Dedifferentiated amniotic fluid mesenchymal stem cell (primary cell): ENCODE measurements at regions not wholly inside any gene's neighbourhood (a gene's known extent, or its start where the extent isn't known, plus 50 kb on each side); places are given as distances from the start of the nearest gene placed in this dataset.
A peak's percentile ranks its signal among the peaks of the same experiment; 100 is the strongest.

Experiments used
- DNase-seq: peaks from one replicate; pipeline ENCODE4 v3.0.0-alpha.2; 2016; ENCODE audit errors: extremely low spot score

DNA sequence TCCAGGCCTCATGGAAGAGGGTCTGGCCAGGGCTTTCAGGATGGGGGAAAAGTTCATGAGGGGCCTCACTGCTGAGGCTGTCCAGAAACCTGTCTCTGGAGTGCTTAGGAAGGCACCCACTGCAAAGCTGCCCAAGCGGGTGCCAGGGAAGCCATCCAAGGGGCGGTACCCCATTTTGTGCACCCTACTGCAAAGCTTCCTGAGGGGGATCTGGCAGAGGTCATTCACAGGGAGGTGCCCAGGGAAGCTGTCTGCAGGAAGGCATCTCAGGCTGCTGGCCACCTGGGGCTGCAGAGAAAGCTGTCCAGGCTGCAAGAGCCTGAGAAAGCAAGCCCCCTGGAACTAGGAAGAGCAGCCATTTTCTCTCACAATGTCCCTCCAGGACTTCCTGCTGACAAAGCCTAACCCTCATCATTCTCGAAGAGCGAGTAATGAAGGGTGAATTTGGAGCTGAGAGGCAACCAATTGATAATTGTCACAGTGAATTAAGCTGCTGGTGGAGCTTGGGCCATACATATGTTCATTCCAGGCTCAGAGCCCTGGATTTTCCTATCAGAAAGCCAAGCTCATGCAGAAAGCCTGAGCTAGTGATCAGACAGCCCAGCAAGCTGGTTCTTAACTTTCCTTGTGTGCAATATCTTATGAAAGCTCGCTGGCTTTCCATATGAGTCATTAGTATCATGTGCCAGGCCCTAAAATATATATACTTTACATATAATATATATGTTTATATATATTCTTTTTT lies 62.2 kb upstream of the SLC22A16 start:
- no peak for DNase-seq

DNA sequence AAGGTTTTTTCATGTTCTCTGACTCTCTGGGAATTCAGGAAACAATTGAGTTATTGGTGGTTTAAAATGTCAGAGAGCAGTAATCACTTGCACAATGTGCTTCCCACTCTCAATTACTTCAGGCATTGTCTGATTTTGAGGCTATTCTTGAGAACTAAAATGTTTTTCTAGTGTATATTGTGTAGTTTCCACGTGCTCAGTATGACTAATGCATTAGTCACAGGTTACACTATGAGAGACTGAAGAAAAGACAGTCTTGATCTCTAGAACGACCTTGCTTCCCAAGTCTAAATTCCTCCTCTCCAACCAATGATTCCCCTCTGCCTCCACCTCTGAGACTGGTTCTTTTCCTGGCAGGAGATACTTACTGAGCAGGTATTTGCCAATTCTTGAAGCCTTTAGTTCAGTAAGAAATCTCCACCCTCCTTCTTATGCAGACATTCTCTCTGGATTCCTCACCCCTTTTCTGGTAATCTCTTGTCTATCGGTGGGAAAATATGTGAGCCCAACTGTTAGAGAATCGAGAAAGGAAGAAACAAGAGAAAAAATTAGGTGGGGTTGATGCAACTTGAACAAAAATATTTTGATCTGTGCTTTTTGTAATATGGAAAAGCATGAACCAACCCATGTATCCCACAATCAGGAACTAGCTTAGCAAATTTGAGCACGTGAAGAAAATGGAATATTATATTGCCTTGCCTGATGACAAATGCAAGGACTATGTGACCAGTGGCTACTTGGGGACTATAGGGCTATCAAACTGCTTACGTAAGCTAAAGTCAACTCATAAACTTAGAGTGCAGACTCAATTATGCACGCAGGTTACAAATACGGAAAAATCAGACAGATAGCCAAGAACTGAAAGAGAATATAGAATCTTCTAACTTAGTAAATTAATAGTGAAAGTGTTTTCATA lies 61.1 kb upstream of the SLC22A16 start:
- peak; percentile 76 for DNase-seq

DNA sequence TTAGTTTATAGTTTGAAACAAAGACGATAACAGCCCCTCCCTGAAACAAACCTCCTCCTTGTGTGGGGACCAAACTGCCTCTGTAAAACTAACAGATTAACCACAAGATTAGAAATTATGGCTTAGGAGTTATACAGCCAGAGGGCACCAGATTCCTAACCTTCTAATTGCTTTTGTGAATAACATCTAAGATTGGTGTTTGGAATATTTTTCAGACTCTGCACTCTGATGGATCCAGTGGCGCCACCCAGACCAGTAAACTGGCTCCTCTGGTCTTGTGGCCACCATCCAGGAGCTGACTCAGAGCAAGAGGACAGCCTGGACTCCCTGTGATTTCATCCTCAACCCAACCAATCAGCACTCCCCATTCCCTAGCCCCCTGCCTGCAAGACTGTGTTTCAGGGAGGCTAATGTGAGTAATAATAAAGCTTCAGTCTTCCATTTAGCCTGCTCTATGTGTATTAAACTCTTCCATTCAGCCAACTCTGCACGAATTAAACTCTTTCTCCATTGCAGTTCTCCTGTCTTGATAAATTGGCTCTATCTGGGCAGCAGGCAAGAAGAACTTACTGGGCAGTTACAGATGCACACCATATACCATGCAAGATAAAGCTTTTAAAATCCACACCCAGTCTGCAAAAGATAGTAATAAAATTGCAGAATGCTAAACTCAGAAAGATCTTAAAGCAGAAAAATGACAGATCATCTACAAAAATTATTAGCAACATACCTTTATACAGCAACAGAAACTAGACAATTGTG lies 58.5 kb upstream of the SLC22A16 start:
- DNase-seq: no peak

DNA sequence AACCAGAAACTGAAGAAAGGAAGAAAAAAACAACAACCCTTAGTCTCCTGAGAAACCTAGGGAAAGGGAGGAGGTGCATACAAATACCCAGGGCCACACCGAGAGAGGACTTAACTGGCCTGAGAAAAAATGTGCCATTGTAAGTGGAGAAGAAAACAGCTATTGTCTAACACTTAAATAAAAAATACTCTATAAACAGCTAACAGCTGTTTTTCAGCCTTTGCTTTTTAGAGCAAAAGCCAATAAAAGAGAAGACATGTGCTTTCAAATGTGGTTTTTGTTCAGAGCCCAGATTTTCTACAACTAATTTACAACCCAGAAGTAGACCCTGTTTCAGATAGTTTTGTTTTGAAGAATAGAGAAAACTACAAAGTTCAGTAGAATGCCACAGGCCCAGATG lies 56.0 kb upstream of the SLC22A16 start:
- DNase-seq: no peak

DNA sequence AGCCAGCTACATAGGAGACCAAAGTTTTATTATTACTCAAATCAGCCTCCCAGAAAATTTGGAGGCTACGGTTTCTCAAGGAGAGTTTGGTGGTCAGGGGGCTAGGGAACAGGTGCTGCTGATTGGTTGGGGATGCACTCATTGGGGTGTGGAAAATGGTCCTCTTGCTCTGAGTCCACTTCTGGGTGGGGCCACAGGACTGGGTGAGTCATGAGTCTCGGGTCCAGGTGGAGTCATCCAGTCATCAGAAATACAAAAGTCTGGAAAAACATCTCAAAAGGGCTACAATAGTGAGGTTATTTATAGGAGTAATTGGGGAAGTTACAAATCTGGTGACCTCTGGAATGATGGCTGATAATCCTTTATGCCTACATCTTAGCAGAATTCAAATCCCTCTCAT lies 54.3 kb upstream of the SLC22A16 start:
- no peak for DNase-seq

DNA sequence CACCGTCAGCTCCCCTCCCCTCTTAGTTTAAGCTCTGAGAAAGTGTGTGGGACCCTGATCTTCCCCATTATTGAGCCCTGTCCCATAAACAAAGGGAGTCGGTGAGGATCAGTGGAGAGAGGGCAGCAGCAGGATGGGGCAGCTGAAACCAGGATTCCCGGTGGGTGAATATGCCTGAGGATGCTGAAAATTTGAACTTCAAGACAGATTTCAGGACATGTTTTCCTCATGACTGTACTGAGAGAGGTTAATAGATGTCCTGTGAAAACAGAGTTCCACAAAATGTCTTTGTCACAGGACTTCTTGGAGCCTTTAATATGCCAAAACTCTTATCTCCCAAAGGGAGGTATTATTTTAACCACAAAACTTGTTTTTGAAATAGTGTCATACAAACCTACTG lies 53.5 kb upstream of the SLC22A16 start:
- DNase-seq: no peak

DNA sequence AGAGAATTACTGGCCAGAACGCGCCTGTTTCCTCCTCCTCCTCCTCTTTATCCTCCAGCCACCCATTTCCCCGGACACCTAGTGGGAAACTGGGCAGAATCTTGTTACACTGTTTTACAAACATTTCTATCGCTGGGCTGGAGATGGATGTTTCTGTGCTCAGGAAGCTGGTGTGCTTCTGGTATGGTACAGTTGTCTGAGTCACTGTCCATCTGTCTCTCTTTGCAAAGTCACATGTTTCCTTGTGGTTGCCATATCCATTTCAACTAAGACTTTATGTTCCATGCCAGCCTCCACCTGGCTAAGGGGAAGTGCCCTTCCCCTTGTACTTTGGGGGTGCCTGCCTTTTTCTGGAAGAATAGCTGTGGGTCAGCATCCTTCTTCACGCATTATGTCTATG lies 52.9 kb upstream of the SLC22A16 start:
- DNase-seq: no peak

DNA sequence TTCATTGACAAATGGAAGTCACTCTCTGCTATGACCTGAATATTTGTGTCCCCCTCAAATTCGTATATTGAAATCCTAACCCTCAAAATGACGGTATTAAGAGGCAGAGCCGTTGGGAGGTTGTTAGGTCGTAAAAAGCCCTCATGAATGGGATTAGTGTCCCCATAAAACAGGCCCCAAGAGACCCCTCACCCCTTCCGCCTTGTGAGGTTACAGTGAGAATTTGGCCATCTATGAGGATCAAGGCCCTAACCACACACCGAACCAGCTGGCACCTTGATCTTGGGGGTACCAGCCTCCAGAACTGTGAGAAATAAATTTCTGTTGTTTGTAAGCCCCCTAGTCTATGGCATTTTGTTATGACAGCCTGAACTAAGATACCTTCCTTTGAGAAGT lies 52.5 kb upstream of the SLC22A16 start:
- no peak for DNase-seq

DNA sequence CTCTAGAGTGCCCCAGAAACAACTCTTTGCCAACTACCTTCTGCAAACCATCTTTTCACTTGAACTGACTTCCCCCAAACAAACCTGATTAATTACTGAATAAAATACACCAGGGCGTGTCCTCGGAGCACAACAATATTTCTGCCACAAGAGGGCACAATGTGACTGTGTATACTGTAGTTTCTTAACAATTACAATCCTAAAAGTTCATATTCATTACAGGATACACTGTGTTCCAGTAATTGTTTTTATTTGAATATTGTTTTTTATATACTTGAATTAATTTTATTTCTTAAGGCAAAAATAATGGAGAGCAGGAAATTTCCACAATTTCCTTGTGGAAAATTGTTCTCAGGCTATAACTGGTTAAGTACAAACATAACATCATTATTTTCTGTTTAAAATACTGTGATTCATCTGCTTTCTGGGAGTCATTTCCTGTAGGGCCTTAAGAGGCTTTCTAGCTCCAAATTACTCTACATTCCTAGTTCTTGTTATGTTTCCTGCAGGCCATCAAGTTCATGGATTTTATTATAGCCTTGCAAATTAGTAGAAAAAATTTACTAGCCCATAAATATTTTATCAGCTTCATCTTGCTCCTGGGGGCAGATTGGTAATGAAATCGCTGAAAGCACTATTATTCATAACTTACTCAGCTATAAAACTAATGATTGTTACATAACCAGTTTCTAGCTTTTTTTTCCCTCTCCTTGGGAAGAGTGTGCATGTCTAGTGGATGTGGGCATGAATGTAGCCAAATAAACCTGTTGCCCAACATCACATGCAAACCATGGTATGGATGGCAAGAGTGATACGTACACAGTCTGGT lies 51.9 kb upstream of the SLC22A16 start:
- peak; percentile 84 for DNase-seq

DNA sequence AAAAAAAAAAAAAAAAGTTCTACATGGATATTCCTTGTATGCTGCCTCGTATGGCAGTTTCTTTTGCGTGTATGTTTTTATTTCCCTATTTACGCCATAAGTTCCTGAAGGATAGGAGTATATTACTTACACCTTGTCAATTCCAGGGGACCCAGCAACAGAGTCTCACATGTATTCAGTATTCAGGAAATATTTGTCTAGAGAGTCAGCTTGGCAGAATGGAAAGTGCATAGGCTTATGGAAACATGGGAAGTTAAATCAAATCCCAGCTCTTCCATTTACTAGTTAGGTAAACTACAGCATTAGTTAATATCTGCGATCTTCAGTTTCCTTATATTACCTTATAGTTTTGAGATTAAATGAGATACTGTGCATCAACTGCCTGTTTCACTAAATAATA lies 51.1 kb upstream of the SLC22A16 start:
- DNase-seq: no peak

DNA sequence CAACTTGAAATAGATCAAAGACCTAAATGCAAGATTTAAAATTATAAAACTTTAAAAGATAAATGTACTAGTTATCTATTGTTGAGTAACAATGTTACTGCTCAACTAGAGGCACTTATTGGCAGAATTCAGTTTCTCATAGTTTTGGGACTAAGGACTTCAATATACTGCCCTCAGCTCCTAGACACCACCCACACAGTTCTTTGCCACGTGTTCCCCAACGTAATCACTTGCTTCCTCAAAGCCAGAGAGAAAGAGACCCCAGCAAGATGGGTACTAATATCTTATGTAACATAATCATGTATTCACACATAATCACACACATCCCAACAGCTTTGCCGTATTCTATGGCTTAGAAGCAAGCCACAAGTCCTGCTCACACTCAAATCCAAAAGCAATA lies 50.3 kb upstream of the SLC22A16 start:
- no peak for DNase-seq
